A673 (cell line): ENCODE measurements at regions not wholly inside any gene's neighbourhood (a gene's known extent, or its start where the extent isn't known, plus 50 kb on each side); places are given as distances from the start of the nearest gene placed in this dataset.

Experiments used
- EZH2 ChIP-seq: fragments of 200-600 bp; sonication (generic); IDR thresholded peaks from 2 replicates; pipeline ENCODE4 v1.6.1; 2017; ENCODE audit warnings: borderline replicate concordance, low read depth, mild to moderate bottlenecking, mixed read lengths, antibody characterized with exemption, low read length; ENCODE audit not compliant: poor library complexity, severe bottlenecking
- TF ChIP-seq, protein P1 (sequence below): fragments of 300-800, 200-600 bp; sonication (generic); conservative IDR thresholded peaks from 2 replicates; pipeline ENCODE4 v1.5.1; 2017; ENCODE audit warnings: low read depth, mild to moderate bottlenecking, antibody characterized with exemption, low read length, moderate library complexity, mixed read lengths

DNA sequence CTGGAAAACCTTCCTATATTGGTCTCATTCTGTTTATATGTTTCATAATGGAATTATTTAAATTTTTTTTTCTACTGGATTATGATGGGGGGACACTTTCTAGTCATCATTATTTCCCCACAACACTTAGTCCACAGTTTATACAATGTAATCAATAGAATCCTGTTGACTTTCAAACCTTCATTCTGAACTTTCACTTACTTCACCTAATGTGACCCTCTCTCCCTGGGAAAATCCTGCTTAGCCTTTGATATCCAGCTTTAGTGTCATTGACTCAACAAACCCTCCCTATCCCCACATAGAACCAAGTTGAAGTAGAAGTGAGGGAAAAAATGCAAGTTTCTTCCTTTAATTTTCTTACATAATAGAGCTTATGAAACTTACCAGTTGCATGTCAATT lies 666.0 kb downstream of the MECOM start:
- TF ChIP-seq EZH2 = no peak
- TF ChIP-seq, protein P1, sequence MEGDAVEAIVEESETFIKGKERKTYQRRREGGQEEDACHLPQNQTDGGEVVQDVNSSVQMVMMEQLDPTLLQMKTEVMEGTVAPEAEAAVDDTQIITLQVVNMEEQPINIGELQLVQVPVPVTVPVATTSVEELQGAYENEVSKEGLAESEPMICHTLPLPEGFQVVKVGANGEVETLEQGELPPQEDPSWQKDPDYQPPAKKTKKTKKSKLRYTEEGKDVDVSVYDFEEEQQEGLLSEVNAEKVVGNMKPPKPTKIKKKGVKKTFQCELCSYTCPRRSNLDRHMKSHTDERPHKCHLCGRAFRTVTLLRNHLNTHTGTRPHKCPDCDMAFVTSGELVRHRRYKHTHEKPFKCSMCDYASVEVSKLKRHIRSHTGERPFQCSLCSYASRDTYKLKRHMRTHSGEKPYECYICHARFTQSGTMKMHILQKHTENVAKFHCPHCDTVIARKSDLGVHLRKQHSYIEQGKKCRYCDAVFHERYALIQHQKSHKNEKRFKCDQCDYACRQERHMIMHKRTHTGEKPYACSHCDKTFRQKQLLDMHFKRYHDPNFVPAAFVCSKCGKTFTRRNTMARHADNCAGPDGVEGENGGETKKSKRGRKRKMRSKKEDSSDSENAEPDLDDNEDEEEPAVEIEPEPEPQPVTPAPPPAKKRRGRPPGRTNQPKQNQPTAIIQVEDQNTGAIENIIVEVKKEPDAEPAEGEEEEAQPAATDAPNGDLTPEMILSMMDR = no peak
